ENCODE measurements at regions not wholly inside any gene's neighbourhood (a gene's known extent, or its start where the extent isn't known, plus 50 kb on each side); places are given as distances from the start of the nearest gene placed in this dataset.

DNA sequence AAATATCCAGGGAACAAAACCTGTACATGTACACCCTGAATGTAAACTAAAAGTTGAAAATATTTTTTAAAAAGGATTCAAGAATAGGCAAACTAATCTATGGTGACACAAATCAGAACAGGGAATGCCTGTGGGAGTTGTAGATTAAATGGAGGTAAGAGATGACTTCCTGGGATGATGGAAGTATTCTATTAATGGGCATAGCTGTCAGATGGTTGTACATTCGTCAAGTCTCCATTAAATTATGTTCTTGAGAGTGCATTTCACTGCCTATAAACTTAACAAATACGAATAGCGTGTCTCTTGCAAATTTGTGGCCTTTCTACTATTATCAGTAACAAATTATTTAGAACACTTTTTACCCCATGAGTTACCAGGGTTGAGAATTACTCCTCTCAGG lies 207.0 kb downstream of the HNMT start:
- no peak overlapping the region for H3K4me3 ChIP-seq (ENCODE audit: low read length in 2 of 2)
- H3K79me1 ChIP-seq (ENCODE audit: low read depth, low read length), result no peaks in the 10 kb centered on the region
- H3K4me2 ChIP-seq (ENCODE audit: insufficient read depth, low read length, poor library complexity, severe bottlenecking), result no peak overlapping the region
- no peak overlapping the region for H2BK5ac ChIP-seq (ENCODE audit: low read length)
- no peak overlapping the region for H3K14ac ChIP-seq (ENCODE audit: low read length)
- H3K4me1 ChIP-seq (ENCODE audit: control insufficient read depth in 2 of 2, insufficient read depth in 1 of 2, low read depth in 1 of 2, low read length in 2 of 2), result no peaks in the 10 kb centered on the region
- no peak overlapping the region for H3K4ac ChIP-seq (ENCODE audit: low read length)
- H2AK5ac ChIP-seq (ENCODE audit: low read depth, low read length), result no peak overlapping the region
- no CpG with 5 or more reads among the region's 3 CpGs for WGBS, 2 donors (ENCODE audit: extremely low coverage in 2 of 2, insufficient read length in 2 of 2, insufficient replicate concordance in 1 of 2)
- H2AFZ ChIP-seq (ENCODE audit: low read length), result no peak overlapping the region
- H3K9ac ChIP-seq (ENCODE audit: low read depth, low read length, poor library complexity), result no peak overlapping the region
- H3K23ac ChIP-seq (ENCODE audit: low read depth, low read length, poor library complexity), result no peak overlapping the region
- no peak overlapping the region for H2BK12ac ChIP-seq (ENCODE audit: low read length)
- no peak for DNase-seq (ENCODE audit: low spot score)
- no peak overlapping the region for H3K18ac ChIP-seq (ENCODE audit: low read length)
- no peaks in the 10 kb centered on the region for H3K9me3 ChIP-seq (replicated peaks in 1 of 2; ENCODE audit: control insufficient read depth in 2 of 2, insufficient read depth in 1 of 2, low read depth in 1 of 2, low read length in 2 of 2)
- no peak overlapping the region for H4K8ac ChIP-seq (ENCODE audit: low read depth, low read length)
- no peak overlapping the region for H2BK120ac ChIP-seq (ENCODE audit: low read depth, low read length)
- H3K27ac ChIP-seq (replicated peaks; ENCODE audit: low read length), result no peak overlapping the region
- no peak overlapping the region for H4K91ac ChIP-seq (ENCODE audit: low read depth, low read length, poor library complexity)
- no peaks in the 10 kb centered on the region for H3K36me3 ChIP-seq (replicated peaks in 1 of 2; ENCODE audit: control insufficient read depth in 2 of 2, insufficient read depth in 2 of 2, low read length in 2 of 2)
- H2BK15ac ChIP-seq (ENCODE audit: low read length), result no peak overlapping the region
- no peaks in the 10 kb centered on the region for H3K27me3 ChIP-seq (ENCODE audit: control insufficient read depth in 3 of 3, insufficient read depth in 3 of 3, low read depth in 1 of 3, low read length in 3 of 3)

DNA sequence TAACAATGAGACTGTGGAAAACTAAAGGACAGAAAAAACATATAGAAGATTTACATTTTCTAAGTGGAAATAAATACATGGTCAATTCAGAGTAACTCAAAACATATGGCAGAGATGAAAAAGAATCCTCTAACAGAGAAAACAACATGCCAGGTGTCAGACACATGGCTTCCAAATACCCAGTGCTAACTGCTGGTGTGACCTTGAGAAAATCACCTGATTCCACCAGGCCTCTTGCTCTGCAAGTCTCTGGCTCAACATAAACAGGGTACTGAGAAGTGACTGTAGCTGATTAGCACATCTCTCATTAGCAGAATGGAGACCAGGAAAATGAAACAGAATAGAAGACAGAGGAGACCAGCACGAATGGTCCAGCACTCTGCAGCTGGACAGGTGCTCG lies 210.8 kb downstream of the HNMT start:
- Histone ChIP-seq H3K4ac (ENCODE audit: low read length) (no peak overlapping the region), H2AK5ac (ENCODE audit: low read depth, low read length) (no peak overlapping the region), H4K91ac (ENCODE audit: low read depth, low read length, poor library complexity) (no peak overlapping the region), H2BK15ac (ENCODE audit: low read length) (no peak overlapping the region), H3K79me1 (ENCODE audit: low read depth, low read length) (no peaks in the 10 kb centered on the region), H3K14ac (ENCODE audit: low read length) (no peak overlapping the region), H2BK120ac (ENCODE audit: low read depth, low read length) (no peak overlapping the region), H3K18ac (ENCODE audit: low read length) (no peak overlapping the region), H3K27me3 (ENCODE audit: control insufficient read depth in 3 of 3, insufficient read depth in 3 of 3, low read depth in 1 of 3, low read length in 3 of 3) (no peaks in the 10 kb centered on the region), H3K4me3 (ENCODE audit: low read length in 2 of 2) (no peak overlapping the region), H3K4me2 (ENCODE audit: insufficient read depth, low read length, poor library complexity, severe bottlenecking) (no peak overlapping the region), H3K23ac (ENCODE audit: low read depth, low read length, poor library complexity) (no peak overlapping the region), H3K9ac (ENCODE audit: low read depth, low read length, poor library complexity) (no peak overlapping the region), H3K9me3 (replicated peaks in 1 of 2; ENCODE audit: control insufficient read depth in 2 of 2, insufficient read depth in 1 of 2, low read depth in 1 of 2, low read length in 2 of 2) (no peaks in the 10 kb centered on the region), H4K8ac (ENCODE audit: low read depth, low read length) (no peak overlapping the region), H3K4me1 (ENCODE audit: control insufficient read depth in 2 of 2, insufficient read depth in 1 of 2, low read depth in 1 of 2, low read length in 2 of 2) (no peaks in the 10 kb centered on the region), H2AFZ (ENCODE audit: low read length) (no peak overlapping the region), H3K36me3 (replicated peaks in 1 of 2; ENCODE audit: control insufficient read depth in 2 of 2, insufficient read depth in 2 of 2, low read length in 2 of 2) (no peaks in the 10 kb centered on the region), H3K27ac (replicated peaks; ENCODE audit: low read length) (no peak overlapping the region), H2BK5ac (ENCODE audit: low read length) (no peak overlapping the region), H2BK12ac (ENCODE audit: low read length) (no peak overlapping the region)
- no CpG with 5 or more reads among the region's 2 CpGs for WGBS, 2 donors (ENCODE audit: extremely low coverage in 2 of 2, insufficient read length in 2 of 2, insufficient replicate concordance in 1 of 2)
- no peak for DNase-seq (ENCODE audit: low spot score)

DNA sequence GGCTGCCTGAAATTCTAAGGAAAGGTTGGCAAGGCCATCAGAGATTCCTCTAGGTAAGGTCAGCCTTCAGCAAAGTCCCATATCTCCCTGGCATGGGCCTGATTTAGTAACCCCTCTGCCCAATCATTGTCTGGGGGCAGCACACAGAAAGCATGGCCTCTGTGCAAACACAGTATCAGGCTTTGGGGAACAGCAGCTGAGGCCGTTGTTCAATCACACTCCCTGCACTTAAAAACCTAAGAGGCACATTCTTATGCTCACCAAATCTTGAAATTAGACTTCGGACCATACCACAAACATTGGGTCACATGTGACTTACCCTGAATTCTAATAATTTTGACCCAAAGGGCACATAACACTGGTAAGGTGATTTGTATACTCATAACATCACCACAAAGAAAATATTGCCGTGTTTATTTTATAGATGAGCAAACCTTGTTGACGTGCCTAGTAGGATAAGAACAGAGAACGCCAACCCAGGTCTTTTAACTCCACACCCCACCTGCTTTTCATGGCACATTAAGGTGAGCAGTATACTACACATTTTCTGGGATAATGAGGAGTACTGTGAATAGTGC lies 212.7 kb downstream of the HNMT start:
- H3K4me3 ChIP-seq (ENCODE audit: low read length in 2 of 2), result no peak overlapping the region
- H3K27ac ChIP-seq (replicated peaks; ENCODE audit: low read length), result no peak overlapping the region
- H3K79me1 ChIP-seq (ENCODE audit: low read depth, low read length), result no peaks in the 10 kb centered on the region
- H3K9ac ChIP-seq (ENCODE audit: low read depth, low read length, poor library complexity), result no peak overlapping the region
- H3K14ac ChIP-seq (ENCODE audit: low read length), result no peak overlapping the region
- H2BK120ac ChIP-seq (ENCODE audit: low read depth, low read length), result no peak overlapping the region
- DNase-seq (ENCODE audit: low spot score), result no peak
- no peak overlapping the region for H3K4me2 ChIP-seq (ENCODE audit: insufficient read depth, low read length, poor library complexity, severe bottlenecking)
- no peaks in the 10 kb centered on the region for H3K36me3 ChIP-seq (replicated peaks in 1 of 2; ENCODE audit: control insufficient read depth in 2 of 2, insufficient read depth in 2 of 2, low read length in 2 of 2)
- no peaks in the 10 kb centered on the region for H3K27me3 ChIP-seq (ENCODE audit: control insufficient read depth in 3 of 3, insufficient read depth in 3 of 3, low read depth in 1 of 3, low read length in 3 of 3)
- no peak overlapping the region for H2AFZ ChIP-seq (ENCODE audit: low read length)
- WGBS, 2 donors (ENCODE audit: extremely low coverage in 2 of 2, insufficient read length in 2 of 2, insufficient replicate concordance in 1 of 2), result no CpG with 5 or more reads among the region's 5 CpGs
- H2BK12ac ChIP-seq (ENCODE audit: low read length), result no peak overlapping the region
- H4K91ac ChIP-seq (ENCODE audit: low read depth, low read length, poor library complexity), result no peak overlapping the region
- no peak overlapping the region for H3K4ac ChIP-seq (ENCODE audit: low read length)
- H4K8ac ChIP-seq (ENCODE audit: low read depth, low read length), result no peak overlapping the region
- H3K23ac ChIP-seq (ENCODE audit: low read depth, low read length, poor library complexity), result no peak overlapping the region
- H2BK15ac ChIP-seq (ENCODE audit: low read length), result no peak overlapping the region
- no peaks in the 10 kb centered on the region for H3K9me3 ChIP-seq (replicated peaks in 1 of 2; ENCODE audit: control insufficient read depth in 2 of 2, insufficient read depth in 1 of 2, low read depth in 1 of 2, low read length in 2 of 2)
- H2AK5ac ChIP-seq (ENCODE audit: low read depth, low read length), result no peak overlapping the region
- H3K18ac ChIP-seq (ENCODE audit: low read length), result no peak overlapping the region
- no peak overlapping the region for H2BK5ac ChIP-seq (ENCODE audit: low read length)
- H3K4me1 ChIP-seq (ENCODE audit: control insufficient read depth in 2 of 2, insufficient read depth in 1 of 2, low read depth in 1 of 2, low read length in 2 of 2), result no peaks in the 10 kb centered on the region

DNA sequence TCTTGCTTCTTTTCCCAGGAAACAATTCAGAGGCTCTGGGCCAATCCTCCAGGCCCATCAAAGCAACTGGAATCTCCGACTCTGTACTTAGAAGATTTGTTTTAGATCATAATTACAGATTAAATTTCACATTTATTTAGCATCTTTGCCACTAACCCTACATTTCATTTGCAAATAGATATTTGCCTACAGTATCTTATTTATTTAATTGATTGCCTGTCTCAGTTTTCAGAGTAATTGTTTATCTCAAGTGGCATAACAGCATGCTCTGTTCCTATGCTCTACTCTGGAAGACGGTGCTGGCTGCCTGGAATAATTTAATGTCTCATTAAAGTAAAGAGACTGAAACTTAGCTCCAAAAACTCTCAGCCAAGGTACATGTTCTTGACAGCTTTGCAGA lies 213.4 kb downstream of the HNMT start:
- Histone ChIP-seq H3K14ac (ENCODE audit: low read length) (no peak overlapping the region), H4K8ac (ENCODE audit: low read depth, low read length) (no peak overlapping the region), H3K4me1 (ENCODE audit: control insufficient read depth in 2 of 2, insufficient read depth in 1 of 2, low read depth in 1 of 2, low read length in 2 of 2) (peaks cover 0 to under 1% of the 10 kb centered on the region in 2 donors), H3K4ac (ENCODE audit: low read length) (no peak overlapping the region), H3K9ac (ENCODE audit: low read depth, low read length, poor library complexity) (no peak overlapping the region), H3K23ac (ENCODE audit: low read depth, low read length, poor library complexity) (no peak overlapping the region), H3K79me1 (ENCODE audit: low read depth, low read length) (no peaks in the 10 kb centered on the region), H2BK120ac (ENCODE audit: low read depth, low read length) (no peak overlapping the region), H2BK5ac (ENCODE audit: low read length) (no peak overlapping the region), H3K27me3 (ENCODE audit: control insufficient read depth in 3 of 3, insufficient read depth in 3 of 3, low read depth in 1 of 3, low read length in 3 of 3) (no peaks in the 10 kb centered on the region), H3K27ac (replicated peaks; ENCODE audit: low read length) (no peak overlapping the region), H3K4me2 (ENCODE audit: insufficient read depth, low read length, poor library complexity, severe bottlenecking) (no peak overlapping the region), H2BK12ac (ENCODE audit: low read length) (no peak overlapping the region), H2AK5ac (ENCODE audit: low read depth, low read length) (no peak overlapping the region), H3K18ac (ENCODE audit: low read length) (no peak overlapping the region), H3K36me3 (replicated peaks in 1 of 2; ENCODE audit: control insufficient read depth in 2 of 2, insufficient read depth in 2 of 2, low read length in 2 of 2) (no peaks in the 10 kb centered on the region), H3K4me3 (ENCODE audit: low read length in 2 of 2) (no peak overlapping the region), H2BK15ac (ENCODE audit: low read length) (no peak overlapping the region), H3K9me3 (replicated peaks in 1 of 2; ENCODE audit: control insufficient read depth in 2 of 2, insufficient read depth in 1 of 2, low read depth in 1 of 2, low read length in 2 of 2) (no peaks in the 10 kb centered on the region), H2AFZ (ENCODE audit: low read length) (no peak overlapping the region), H4K91ac (ENCODE audit: low read depth, low read length, poor library complexity) (no peak overlapping the region)
- no peak for DNase-seq (ENCODE audit: low spot score)
- WGBS, 2 donors (ENCODE audit: extremely low coverage in 2 of 2, insufficient read length in 2 of 2, insufficient replicate concordance in 1 of 2), result no CpG with 5 or more reads among the region's 2 CpGs

All from neuronal stem cell (in vitro differentiated cells).